Ascending aorta (tissue), 2 donors: ENCODE measurements at regions not wholly inside any gene's neighbourhood (a gene's known extent, or its start where the extent isn't known, plus 50 kb on each side); places are given as distances from the start of the nearest gene placed in this dataset.

Experiments
- DNase-seq, 2 donors: peaks; one replicate each; pipeline ENCODE4 v3.0.0-alpha.2; 2019; ENCODE audit warnings: low spot score in 2 of 2
- H3K27ac ChIP-seq, 2 donors: fragments of 200-600 bp; sonication (generic); one replicate each; pipeline ENCODE4 v1.5.1; 2016 to 2017; ENCODE audit warnings: mild to moderate bottlenecking in 1 of 2
- H3K27me3 ChIP-seq: fragments of 200-600 bp; sonication (generic); one replicate; pipeline ENCODE4 v1.5.1; 2017
- H3K36me3 ChIP-seq, 2 donors: fragments of 200-600 bp; sonication (generic); one replicate each; pipeline ENCODE4 v1.5.1; 2016
- H3K4me1 ChIP-seq, 2 donors: fragments of 200-600 bp; sonication (generic); one replicate each; pipeline ENCODE4 v1.5.1; 2016 to 2017; ENCODE audit warnings: mild to moderate bottlenecking in 1 of 2
- H3K4me3 ChIP-seq, 2 donors: fragments of 200-600 bp; sonication (generic); one replicate each; pipeline ENCODE4 v1.5.1; 2016 to 2017; ENCODE audit warnings: mild to moderate bottlenecking in 1 of 2
- H3K9me3 ChIP-seq, 2 donors: fragments of 200-600 bp; sonication (generic); one replicate each; pipeline ENCODE4 v1.5.1; 2016
- CTCF ChIP-seq, 3 experiments: fragments of 200-600 bp in 2 of 3; fragments of 450-650 bp in 1 of 3; sonication (generic) in 2 of 3; IDR thresholded peaks; one replicate each; pipeline ENCODE4 v1.5.1; 2016 to 2019; ENCODE audit warnings: antibody characterized with exemption in 3 of 3, mild to moderate bottlenecking in 1 of 3, moderate library complexity in 1 of 3
- intact Hi-C: fragments of 100-400 bp; cut with DNase I; formaldehyde crosslinking; loops from one replicate; pipeline ENCODE4 v1.15.1; 2023

GRCh38 chr16:52929478-52930400, 123.0 kb downstream of the CHD9NB start:
- no peak for DNase-seq
- no peaks in the 10 kb centered on the region for H3K4me1 ChIP-seq
- no peak for TF ChIP-seq CTCF (IDR thresholded peaks at IDR 0.05)
- no peaks in the 10 kb centered on the region for H3K27me3 ChIP-seq
- no peaks in the 10 kb centered on the region for H3K36me3 ChIP-seq
- no peak overlapping the region for H3K27ac ChIP-seq
- H3K4me3 ChIP-seq: no peak overlapping the region
- intact Hi-C loops: no loop called here
- H3K9me3 ChIP-seq: no peaks in the 10 kb centered on the region

GRCh38 chr16:52928955-52929354, 123.7 kb downstream of the CHD9NB start:
- no peak for TF ChIP-seq CTCF (IDR thresholded peaks at IDR 0.05)
- Histone ChIP-seq H3K36me3 (no peaks in the 10 kb centered on the region), H3K9me3 (no peaks in the 10 kb centered on the region), H3K4me1 (no peaks in the 10 kb centered on the region), H3K27me3 (no peaks in the 10 kb centered on the region), H3K4me3 (no peak overlapping the region), H3K27ac (no peak overlapping the region)
- intact Hi-C loops: no loop called here
- no peak for DNase-seq

GRCh38 chr16:52925143-52925542, 127.6 kb downstream of the CHD9NB start:
- H3K4me3 ChIP-seq: no peak overlapping the region
- intact Hi-C loops: no loop called here
- DNase-seq: no peak

GRCh38 chr16:52924162-52924561, 128.5 kb downstream of the CHD9NB start:
- no peaks in the 10 kb centered on the region for H3K9me3 ChIP-seq
- no peaks in the 10 kb centered on the region for H3K4me1 ChIP-seq
- no peaks in the 10 kb centered on the region for H3K36me3 ChIP-seq
- no peak overlapping the region for H3K4me3 ChIP-seq
- no peak overlapping the region for H3K27ac ChIP-seq
- no peak for DNase-seq
- no peaks in the 10 kb centered on the region for H3K27me3 ChIP-seq
- TF ChIP-seq CTCF (IDR thresholded peaks at IDR 0.05): no peak
- intact Hi-C loops: no loop called here

More at GRCh38 chr16:52925143-52925542, 127.6 kb downstream of the CHD9NB start:
- no peaks in the 10 kb centered on the region for H3K9me3 ChIP-seq
- H3K36me3 ChIP-seq: no peaks in the 10 kb centered on the region
- H3K27ac ChIP-seq: no peak overlapping the region
- no peaks in the 10 kb centered on the region for H3K4me1 ChIP-seq
- TF ChIP-seq CTCF (IDR thresholded peaks at IDR 0.05): no peak
- no peaks in the 10 kb centered on the region for H3K27me3 ChIP-seq

- DNase-seq: no peak
- no peaks in the 10 kb centered on the region for H3K4me1 ChIP-seq
- intact Hi-C loops: no loop called here
- H3K27ac ChIP-seq: no peak overlapping the region
- no peaks in the 10 kb centered on the region for H3K27me3 ChIP-seq
- no peak for TF ChIP-seq CTCF (IDR thresholded peaks at IDR 0.05)
- H3K9me3 ChIP-seq: no peaks in the 10 kb centered on the region
- no peaks in the 10 kb centered on the region for H3K36me3 ChIP-seq
- H3K4me3 ChIP-seq: no peak overlapping the region
These were observed 131.6 kb downstream of the CHD9NB start for GRCh38 chr16:52921104-52921503.
